ENCODE measurements at regions not wholly inside any gene's neighbourhood (a gene's known extent, or its start where the extent isn't known, plus 50 kb on each side); places are given as distances from the start of the nearest gene placed in this dataset.

GRCh38 chr12:92341065-92341668 lies 195.5 kb upstream of the BTG1 start:
- TF ChIP-seq YY1 (IDR thresholded peaks at IDR 0.05; ENCODE audit: insufficient read depth, insufficient read length) (no peak), ZNF274 (IDR thresholded peaks at IDR 0.05; ENCODE audit: low read depth, low read length) (no peak), SUZ12 (IDR thresholded peaks at IDR 0.05; ENCODE audit: extremely low read depth, insufficient read depth, insufficient read length) (no peak)
